Osteocyte (in vitro differentiated cells): ENCODE measurements at regions not wholly inside any gene's neighbourhood (a gene's known extent, or its start where the extent isn't known, plus 50 kb on each side); places are given as distances from the start of the nearest gene placed in this dataset.

Experiments
- DNase-seq: peaks from one replicate; pipeline ENCODE4 v3.0.0; 2021; ENCODE audit warnings: mixed read lengths; ENCODE audit not compliant: unreplicated experiment; ENCODE audit errors: extremely low spot score
- H3K27ac Mint-ChIP-seq: one replicate; pipeline ENCODE4 v1.8.0; 2021; ENCODE audit warnings: mild to moderate bottlenecking, mixed read lengths; ENCODE audit not compliant: unreplicated experiment
- H3K27me3 Mint-ChIP-seq: one replicate; pipeline ENCODE4 v1.8.0; 2021; ENCODE audit warnings: mixed read lengths; ENCODE audit not compliant: unreplicated experiment
- H3K36me3 Mint-ChIP-seq: one replicate; pipeline ENCODE4 v1.8.0; 2021; ENCODE audit warnings: mixed read lengths; ENCODE audit not compliant: unreplicated experiment
- H3K4me1 Mint-ChIP-seq: one replicate; pipeline ENCODE4 v1.8.0; 2021; ENCODE audit warnings: mixed read lengths; ENCODE audit not compliant: unreplicated experiment
- H3K4me3 Mint-ChIP-seq: one replicate; pipeline ENCODE4 v1.8.0; 2021; ENCODE audit warnings: mild to moderate bottlenecking, moderate library complexity, mixed read lengths; ENCODE audit not compliant: unreplicated experiment
- H3K9me3 Mint-ChIP-seq: one replicate; pipeline ENCODE4 v1.8.0; 2021; ENCODE audit warnings: mixed read lengths; ENCODE audit not compliant: unreplicated experiment
- TF ChIP-seq, protein P1 (sequence below): fragments of 200-600 bp; sonication (generic); IDR thresholded peaks from 2 replicates; pipeline ENCODE4 v1.5.0; 2021; ENCODE audit warnings: antibody characterized with exemption, mild to moderate bottlenecking, moderate library complexity

DNA sequence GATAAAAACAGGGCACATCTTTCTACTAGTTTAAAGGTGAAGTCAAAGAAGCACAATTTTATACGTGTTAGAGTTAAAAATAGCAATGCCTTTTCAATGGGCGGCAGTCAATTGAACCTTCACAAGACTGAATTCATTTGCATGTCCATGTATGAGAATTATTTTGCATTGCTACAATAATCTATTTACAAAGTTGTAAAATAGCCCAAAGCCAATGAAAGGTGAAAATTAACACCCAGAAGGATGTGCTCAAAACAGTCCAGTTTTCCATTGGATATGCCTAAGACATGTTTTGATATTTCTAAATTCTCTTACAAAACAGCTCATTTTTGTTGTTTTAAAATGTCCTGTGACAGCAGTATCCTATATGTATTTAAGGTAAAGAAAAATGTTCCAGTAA is 425.1 kb upstream of the SYT4 start:
- TF ChIP-seq, protein P1, sequence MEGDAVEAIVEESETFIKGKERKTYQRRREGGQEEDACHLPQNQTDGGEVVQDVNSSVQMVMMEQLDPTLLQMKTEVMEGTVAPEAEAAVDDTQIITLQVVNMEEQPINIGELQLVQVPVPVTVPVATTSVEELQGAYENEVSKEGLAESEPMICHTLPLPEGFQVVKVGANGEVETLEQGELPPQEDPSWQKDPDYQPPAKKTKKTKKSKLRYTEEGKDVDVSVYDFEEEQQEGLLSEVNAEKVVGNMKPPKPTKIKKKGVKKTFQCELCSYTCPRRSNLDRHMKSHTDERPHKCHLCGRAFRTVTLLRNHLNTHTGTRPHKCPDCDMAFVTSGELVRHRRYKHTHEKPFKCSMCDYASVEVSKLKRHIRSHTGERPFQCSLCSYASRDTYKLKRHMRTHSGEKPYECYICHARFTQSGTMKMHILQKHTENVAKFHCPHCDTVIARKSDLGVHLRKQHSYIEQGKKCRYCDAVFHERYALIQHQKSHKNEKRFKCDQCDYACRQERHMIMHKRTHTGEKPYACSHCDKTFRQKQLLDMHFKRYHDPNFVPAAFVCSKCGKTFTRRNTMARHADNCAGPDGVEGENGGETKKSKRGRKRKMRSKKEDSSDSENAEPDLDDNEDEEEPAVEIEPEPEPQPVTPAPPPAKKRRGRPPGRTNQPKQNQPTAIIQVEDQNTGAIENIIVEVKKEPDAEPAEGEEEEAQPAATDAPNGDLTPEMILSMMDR, result no peak
- Mint-ChIP-seq H3K27me3 (no peaks in the 10 kb centered on the region), H3K4me1 (peaks cover 17% of the 10 kb centered on the region), H3K4me3 (no peak overlapping the region), H3K36me3 (peaks cover 2% of the 10 kb centered on the region), H3K9me3 (no peaks in the 10 kb centered on the region), H3K27ac (no peak overlapping the region)
- DNase-seq, result no peak

DNA sequence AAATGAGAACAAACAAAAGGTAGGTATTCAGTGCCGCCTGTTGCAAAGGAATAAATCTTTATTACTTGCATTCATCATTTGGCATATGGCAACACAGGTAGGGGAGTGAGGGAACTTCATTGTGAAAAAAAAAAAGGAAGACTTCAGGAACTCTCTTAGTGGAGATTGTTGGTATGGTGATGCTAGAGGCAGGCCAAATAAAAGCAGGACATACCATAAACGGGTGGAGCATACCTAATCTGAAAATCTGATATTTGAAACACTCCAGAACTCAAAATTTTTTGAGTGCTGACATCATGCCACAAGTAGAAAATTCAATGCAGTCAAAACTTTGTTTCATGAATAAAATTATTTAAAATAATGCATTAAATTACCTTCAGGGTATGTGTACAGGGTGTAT is 425.8 kb upstream of the SYT4 start:
- Mint-ChIP-seq H3K9me3 (no peaks in the 10 kb centered on the region), H3K27me3 (no peaks in the 10 kb centered on the region), H3K4me3 (no peak overlapping the region), H3K36me3 (peaks cover 2% of the 10 kb centered on the region), H3K4me1 (peaks cover 17% of the 10 kb centered on the region), H3K27ac (no peak overlapping the region)
- no peak for DNase-seq
- TF ChIP-seq, protein P1, result no peak

DNA sequence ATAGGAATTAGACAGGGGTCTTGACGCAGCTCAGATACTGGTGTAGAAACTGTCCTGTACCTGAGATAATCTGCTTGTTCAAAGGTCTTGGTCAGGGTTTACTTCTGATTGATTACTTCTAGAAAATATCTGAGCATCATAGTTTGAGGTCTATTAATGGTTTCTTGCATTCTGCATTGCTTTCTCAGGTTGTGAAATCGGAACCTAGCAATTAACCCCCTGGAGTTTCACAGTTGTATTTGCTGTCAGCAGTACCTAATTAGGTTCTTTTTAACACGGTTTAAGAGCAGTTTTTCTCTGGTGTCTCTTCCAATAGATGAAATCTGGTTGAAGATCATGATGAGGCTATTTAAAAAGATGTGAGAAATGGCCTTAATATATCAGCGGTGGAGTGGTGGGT is 428.6 kb upstream of the SYT4 start:
- peaks cover 2% of the 10 kb centered on the region for H3K36me3 Mint-ChIP-seq
- H3K9me3 Mint-ChIP-seq, result no peaks in the 10 kb centered on the region
- no peak overlapping the region for H3K4me3 Mint-ChIP-seq
- H3K4me1 Mint-ChIP-seq, result peaks cover 17% of the 10 kb centered on the region
- DNase-seq, result no peak
- TF ChIP-seq, protein P1, result no peak
- H3K27ac Mint-ChIP-seq, result no peak overlapping the region
- no peaks in the 10 kb centered on the region for H3K27me3 Mint-ChIP-seq

DNA sequence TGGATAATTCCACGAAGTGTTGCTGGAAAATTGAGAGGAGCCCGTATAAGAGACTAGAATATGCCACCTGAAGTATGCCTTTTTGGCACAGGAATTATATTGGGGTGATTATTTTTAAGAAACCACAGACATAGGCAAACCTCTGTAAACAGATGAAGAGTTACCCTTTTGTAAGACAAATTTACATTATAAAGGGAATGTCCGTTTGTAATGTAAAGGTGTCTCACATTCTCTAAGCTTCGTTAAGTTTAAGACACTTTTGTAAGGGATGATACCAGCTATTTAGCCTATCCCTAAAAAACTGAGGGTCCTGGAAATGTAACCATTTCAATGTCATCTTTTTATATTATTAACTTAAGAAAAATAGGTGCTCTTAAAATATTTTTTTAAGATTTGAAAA is 432.8 kb upstream of the SYT4 start:
- TF ChIP-seq, protein P1, result no peak
- no peak for DNase-seq
- Mint-ChIP-seq H3K36me3 (peaks cover 4% of the 10 kb centered on the region), H3K27me3 (no peaks in the 10 kb centered on the region), H3K9me3 (peaks cover 9% of the 10 kb centered on the region), H3K4me1 (peaks cover 4% of the 10 kb centered on the region), H3K4me3 (no peak overlapping the region), H3K27ac (no peak overlapping the region)

DNA sequence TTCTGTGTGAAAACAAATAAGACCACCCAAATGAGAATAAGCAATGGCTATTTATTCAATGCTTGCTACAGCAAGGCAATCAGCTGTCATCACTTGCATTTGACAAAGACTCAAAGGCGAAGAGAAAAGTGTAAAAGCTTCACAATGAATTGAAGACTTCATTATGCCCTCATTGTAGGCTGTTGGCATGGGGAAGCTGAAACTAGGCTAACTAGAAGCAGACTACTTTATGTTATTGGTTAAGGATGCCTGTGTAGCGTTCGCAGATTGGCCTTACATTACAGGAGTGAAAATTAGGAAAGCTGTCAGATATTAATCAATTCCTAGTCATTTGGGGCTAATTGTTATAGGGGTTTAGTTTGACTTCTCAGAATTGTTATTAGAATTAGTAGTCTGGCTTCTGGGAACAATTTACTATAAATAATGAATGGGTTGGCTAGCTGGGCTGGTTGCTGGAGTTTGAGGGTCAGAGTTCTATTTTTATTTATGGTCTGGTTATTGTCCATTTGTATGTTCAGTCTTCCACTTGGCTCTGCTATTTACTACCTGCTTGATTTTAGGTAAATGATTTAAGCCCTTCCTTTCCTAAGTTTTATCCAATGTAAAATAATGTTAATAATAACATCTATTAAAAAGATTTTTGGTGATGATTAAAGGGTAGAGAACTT is 437.2 kb upstream of the SYT4 start:
- no peak overlapping the region for H3K27ac Mint-ChIP-seq
- no peak for DNase-seq
- H3K9me3 Mint-ChIP-seq, result peaks cover 9% of the 10 kb centered on the region
- H3K36me3 Mint-ChIP-seq, result peaks cover 2% of the 10 kb centered on the region
- H3K4me3 Mint-ChIP-seq, result no peak overlapping the region
- TF ChIP-seq, protein P1, result no peak
- peaks cover 16% of the 10 kb centered on the region for H3K4me1 Mint-ChIP-seq
- H3K27me3 Mint-ChIP-seq, result no peaks in the 10 kb centered on the region
